WTC11 (cell line): ENCODE measurements at regions not wholly inside any gene's neighbourhood (a gene's known extent, or its start where the extent isn't known, plus 50 kb on each side); places are given as distances from the start of the nearest gene placed in this dataset.

Source experiments
- ATAC-seq: fragments of 200-7000 bp; cut with Tn5 transposase; 2 replicates; pipeline ENCODE4 v1.10.0; 2021; ENCODE audit warnings: mild to moderate bottlenecking, moderate library complexity
- CTCF ChIA-PET: fragments of 300-600 bp; sonication (Branson Sonifier 250); formaldehyde crosslinking; loops from one replicate; lab custom pipeline; 2021; ENCODE audit warnings: antibody characterized with exemption; lab: Charles Lee
- POLR2A ChIA-PET: fragments of 350-600 bp; sonication (Branson Sonifier 250); formaldehyde crosslinking; loops from one replicate; lab custom pipeline; 2021; ENCODE audit warnings: antibody characterized with exemption; lab: Charles Lee
- DNase-seq: peaks from one replicate; pipeline ENCODE4 v3.0.0; 2021; ENCODE audit warnings: low spot score
- H3K27ac Mint-ChIP-seq: 2 replicates; pipeline ENCODE4 v1.8.0; 2021; ENCODE audit warnings: mixed read lengths
- H3K27me3 Mint-ChIP-seq: 2 replicates; pipeline ENCODE4 v1.8.0; 2021; ENCODE audit warnings: low read depth, mild to moderate bottlenecking, moderate library complexity, mixed read lengths
- H3K36me3 Mint-ChIP-seq: 2 replicates; pipeline ENCODE4 v1.8.0; 2021; ENCODE audit warnings: mixed read lengths
- H3K4me1 Mint-ChIP-seq: 2 replicates; pipeline ENCODE4 v1.8.0; 2022; ENCODE audit warnings: mixed read lengths
- H3K4me3 Mint-ChIP-seq: 2 replicates; pipeline ENCODE4 v1.8.0; 2021; ENCODE audit warnings: mild to moderate bottlenecking, moderate library complexity, mixed read lengths
- H3K9me3 Mint-ChIP-seq: 2 replicates; pipeline ENCODE4 v1.8.0; 2021; ENCODE audit warnings: mixed read lengths
- AFF4 ChIP-seq: sonication (generic); formaldehyde crosslinking; IDR thresholded peaks from 2 replicates; pipeline ENCODE4 v1.8.1; 2023; ENCODE audit warnings: mild to moderate bottlenecking, missing genetic modification reagents, borderline replicate concordance
- ATF2 ChIP-seq: sonication (generic); formaldehyde crosslinking; IDR thresholded peaks from 2 replicates; pipeline ENCODE4 v1.8.1; 2022; ENCODE audit warnings: low read depth, missing genetic modification reagents, borderline replicate concordance
- ATF3 ChIP-seq: sonication (generic); formaldehyde crosslinking; conservative IDR thresholded peaks from 2 replicates; pipeline ENCODE4 v1.8.1; 2022; ENCODE audit warnings: mild to moderate bottlenecking, missing genetic modification reagents
- CBFB ChIP-seq: sonication (generic); formaldehyde crosslinking; IDR thresholded peaks from 2 replicates; pipeline ENCODE4 v1.8.1; 2022; ENCODE audit warnings: mild to moderate bottlenecking, low read depth, missing genetic modification reagents
- CTCF ChIP-seq: fragments of 200-600 bp; IDR thresholded peaks from 2 replicates; pipeline ENCODE4 v1.8.0; 2022; ENCODE audit warnings: antibody characterized with exemption
- ELF4 ChIP-seq: sonication (generic); formaldehyde crosslinking; IDR thresholded peaks from 2 replicates; pipeline ENCODE4 v1.8.1; 2022; ENCODE audit warnings: low read depth, mild to moderate bottlenecking, moderate library complexity, missing genetic modification reagents
- FOXK1 ChIP-seq: sonication (generic); formaldehyde crosslinking; IDR thresholded peaks from 2 replicates; pipeline ENCODE4 v1.8.0; 2022; ENCODE audit warnings: mild to moderate bottlenecking, moderate library complexity, missing genetic modification reagents
- NFATC4 ChIP-seq: fragments of 250-450 bp; sonication (Bioruptor Pico); IDR thresholded peaks from 2 replicates; pipeline ENCODE4 v1.9.0; 2021; ENCODE audit warnings: mild to moderate bottlenecking
- NFE2L1 ChIP-seq: sonication (generic); formaldehyde crosslinking; IDR thresholded peaks from 2 replicates; pipeline ENCODE4 v1.8.1; 2023; ENCODE audit warnings: missing genetic modification reagents
- NFYB ChIP-seq: sonication (generic); formaldehyde crosslinking; conservative IDR thresholded peaks from 2 replicates; pipeline ENCODE4 v1.8.0; 2022; ENCODE audit warnings: low read depth, missing genetic modification reagents
- NR1H2 ChIP-seq: sonication (generic); formaldehyde crosslinking; IDR thresholded peaks from 2 replicates; pipeline ENCODE4 v1.9.0; 2021; ENCODE audit warnings: mild to moderate bottlenecking, moderate library complexity, missing genetic modification reagents
- OVOL2 ChIP-seq: fragments of 250-450 bp; sonication (Bioruptor Pico); IDR thresholded peaks from 2 replicates; pipeline ENCODE4 v1.9.0; 2021; ENCODE audit warnings: mild to moderate bottlenecking, borderline replicate concordance
- PREB ChIP-seq: sonication (generic); formaldehyde crosslinking; IDR thresholded peaks from 2 replicates; pipeline ENCODE4 v1.8.1; 2022; ENCODE audit warnings: mild to moderate bottlenecking, missing genetic modification reagents, moderate library complexity, borderline replicate concordance
- RORB ChIP-seq: fragments of 250-450 bp; sonication (Bioruptor Pico); IDR thresholded peaks from 2 replicates; pipeline ENCODE4 v1.9.0; 2021; ENCODE audit warnings: mild to moderate bottlenecking
- SP1 ChIP-seq: sonication (generic); formaldehyde crosslinking; conservative IDR thresholded peaks from 2 replicates; pipeline ENCODE4 v1.8.1; 2022; ENCODE audit warnings: missing genetic modification reagents
- TEAD1 ChIP-seq: sonication (generic); formaldehyde crosslinking; IDR thresholded peaks from 2 replicates; pipeline ENCODE4 v1.8.0; 2022; ENCODE audit warnings: mild to moderate bottlenecking, missing genetic modification reagents
- ZMAT4 ChIP-seq: fragments of 250-450 bp; sonication (Bioruptor Pico); IDR thresholded peaks from 2 replicates; pipeline ENCODE4 v1.9.0; 2021; ENCODE audit warnings: mild to moderate bottlenecking
- ZNF232 ChIP-seq: sonication (generic); formaldehyde crosslinking; IDR thresholded peaks from 2 replicates; pipeline ENCODE4 v1.8.0; 2022; ENCODE audit warnings: mild to moderate bottlenecking, missing genetic modification reagents
- ZNF281 ChIP-seq: sonication (generic); formaldehyde crosslinking; IDR thresholded peaks from 2 replicates; pipeline ENCODE4 v1.8.0; 2023; ENCODE audit warnings: mild to moderate bottlenecking, missing genetic modification reagents
- ZNF671 ChIP-seq: fragments of 250-450 bp; sonication (Bioruptor Pico); IDR thresholded peaks from 2 replicates; pipeline ENCODE4 v1.8.0; 2021; ENCODE audit warnings: mild to moderate bottlenecking

GRCh38 chr22:48523761-48524160, 1303.9 kb downstream of the BRD1 start:
- DNase-seq (no peak), ATAC-seq (no peak)
- Mint-ChIP-seq H3K27me3 (no peaks in the 10 kb centered on the region), H3K4me1 (peaks cover 10% of the 10 kb centered on the region), H3K9me3 (no peaks in the 10 kb centered on the region), H3K36me3 (no peaks in the 10 kb centered on the region), H3K27ac (no peak overlapping the region), H3K4me3 (no peak overlapping the region)
- CTCF ChIA-PET, result no interaction called here
- POLR2A ChIA-PET, result no interaction called here
- TF ChIP-seq ATF3 (no peak), FOXK1 (CRISPR knock-in tag) (no peak), CBFB (CRISPR knock-in tag) (no peak), ZNF232 (CRISPR knock-in tag) (no peak), SP1 (CRISPR knock-in tag) (no peak), CTCF (no peak), OVOL2 (CRISPR knock-in tag) (no peak), ATF2 (CRISPR knock-in tag) (no peak), NR1H2 (CRISPR knock-in tag) (no peak), PREB (CRISPR knock-in tag) (no peak), ZNF671 (CRISPR knock-in tag) (no peak), RORB (no peak), TEAD1 (CRISPR knock-in tag) (no peak), ZNF281 (CRISPR knock-in tag) (no peak)

- Mint-ChIP-seq H3K4me3 (no peak overlapping the region), H3K27ac (no peak overlapping the region), H3K36me3 (no peaks in the 10 kb centered on the region), H3K4me1 (peaks cover 10% of the 10 kb centered on the region), H3K9me3 (no peaks in the 10 kb centered on the region), H3K27me3 (no peaks in the 10 kb centered on the region)
- POLR2A ChIA-PET, result no interaction called here
- CTCF ChIA-PET, result no interaction called here
- TF ChIP-seq ELF4 (CRISPR knock-in tag) (no peak), NFE2L1 (CRISPR knock-in tag) (no peak)
- no peak for DNase-seq
- ATAC-seq, result no peak
Measured at GRCh38 chr22:48523091-48523490, 1304.6 kb downstream of the BRD1 start.

GRCh38 chr22:48522271-48522670, 1305.4 kb downstream of the BRD1 start:
- CTCF ChIA-PET, result interaction anchor here (1.2 kb wide), 1 partner anchor 33 kb away, joined by 4 read pairs; no protein-coding TSS in a partner anchor
- TF ChIP-seq NFATC4 (CRISPR knock-in tag), result no peak
- TF ChIP-seq ZMAT4 (CRISPR knock-in tag), result no peak
- TF ChIP-seq AFF4 (CRISPR knock-in tag), result no peak
- no peak for TF ChIP-seq PREB (CRISPR knock-in tag)
- no peak for TF ChIP-seq NFYB

More at GRCh38 chr22:48522271-48522670, 1305.4 kb downstream of the BRD1 start:
- POLR2A ChIA-PET, result no interaction called here
- Mint-ChIP-seq H3K4me3 (no peak overlapping the region), H3K27me3 (no peaks in the 10 kb centered on the region), H3K27ac (no peak overlapping the region), H3K4me1 (peaks cover 11% of the 10 kb centered on the region), H3K9me3 (no peaks in the 10 kb centered on the region), H3K36me3 (no peaks in the 10 kb centered on the region)
- ATAC-seq (no peak), DNase-seq (no peak)
